Adrenal gland (tissue), 9 donors: ENCODE measurements at regions not wholly inside any gene's neighbourhood (a gene's known extent, or its start where the extent isn't known, plus 50 kb on each side); places are given as distances from the start of the nearest gene placed in this dataset.

ENCODE experiments used
- DNase-seq, 7 donors: peaks; one replicate each; pipeline ENCODE4 v3.0.0-alpha.2; 2019 to 2020
- H3K27ac ChIP-seq, 5 donors: fragments of 200-600 bp; sonication (generic) in 4 of 5; 1 replicate in 3 of 5; 2 replicates in 2 of 5; pipeline versions ENCODE4 v1.5.1 to v1.8.0; 2016 to 2020; ENCODE audit warnings: mild to moderate bottlenecking in 1 of 5
- H3K27me3 ChIP-seq: fragments of 200-600 bp; 2 replicates; pipeline ENCODE4 v1.8.0; 2021
- H3K36me3 ChIP-seq, 2 donors: fragments of 200-600 bp; replicated peaks in 1 of 2; 1 replicate in 1 of 2; 2 replicates in 1 of 2; pipeline versions ENCODE4 v1.5.1 to v1.8.0; 2018 to 2022
- H3K4me1 ChIP-seq, 2 donors: fragments of 200-600 bp; replicated peaks in 1 of 2; 1 replicate in 1 of 2; 2 replicates in 1 of 2; pipeline versions ENCODE4 v1.5.1 to v1.8.0; 2018 to 2021
- H3K4me3 ChIP-seq, 4 donors: fragments of 200-600 bp; sonication (generic) in 3 of 4; one replicate each; pipeline ENCODE4 v1.5.1; 2016 to 2018
- H3K9me3 ChIP-seq, 3 donors: fragments of 200-600 bp; sonication (generic) in 1 of 3; replicated peaks in 1 of 3; 1 replicate in 2 of 3; 2 replicates in 1 of 3; pipeline versions ENCODE4 v1.5.1 to v1.8.0; 2016 to 2021
- CTCF ChIP-seq, 6 experiments: fragments of 450-650 bp in 4 of 6; fragments of 200-600 bp in 2 of 6; sonication (generic) in 1 of 6; IDR thresholded peaks; 1 replicate in 5 of 6; 2 replicates in 1 of 6; pipeline versions ENCODE4 v1.5.1 to v1.8.0; 2016 to 2021; ENCODE audit warnings: antibody characterized with exemption in 6 of 6, mild to moderate bottlenecking in 2 of 6, moderate library complexity in 1 of 6
- POLR2A ChIP-seq, 2 donors: fragments of 450-650 bp; IDR thresholded peaks; one replicate each; pipeline ENCODE4 v1.6.1; 2017; ENCODE audit warnings: antibody characterized with exemption in 2 of 2, mild to moderate bottlenecking in 2 of 2, moderate library complexity in 1 of 2
- WGBS, 4 donors: extraction: QIAGEN DNeasy Blood & Tissue Kit in 2 of 4; methylation state at CpG; one replicate each; pipeline versions ENCODE4 v1.1.5 to v1.1.7; 2013 to 2017; 5-methylcytosine and 5-hydroxymethylcytosine counted together
- intact Hi-C, 2 donors: fragments of 100-400 bp; cut with DNase I; formaldehyde crosslinking; loops; one replicate each; pipeline versions ENCODE4 v1.14.1 to v1.15.0; 2022 to 2023
- donor health status: healthy with polysubstance abuse.
- donor health status: Bipolar disorder and iron deficiency.
- donor health status: DM: yes; HTN: yes; CAD: no.
- donor health status: DM: no; HTN: no; CAD: no.
- donor health status: DM: no; HTN: no; CAD: no.

- H3K4me1 ChIP-seq: no peaks in the 10 kb centered on the region
- no peak overlapping the region for H3K27ac ChIP-seq
- WGBS, 4 donors: 79 to 91% (median 83%) methylated on average over 4 of the region's 4 CpGs
- no peak overlapping the region for H3K4me3 ChIP-seq
- no peaks in the 10 kb centered on the region for H3K36me3 ChIP-seq
- TF ChIP-seq CTCF (IDR thresholded peaks at IDR 0.05): no peak
- no peak for TF ChIP-seq POLR2A (IDR thresholded peaks at IDR 0.05)
- DNase-seq: no peak
- no peaks in the 10 kb centered on the region for H3K9me3 ChIP-seq
- intact Hi-C loops: no loop called here
- H3K27me3 ChIP-seq: no peaks in the 10 kb centered on the region
These were observed 1186.8 kb downstream of the DTWD2 start for GRCh38 chr5:117801583-117801982.

- H3K4me3 ChIP-seq: no peak overlapping the region
- TF ChIP-seq CTCF (IDR thresholded peaks at IDR 0.05): no peak
- no peak for TF ChIP-seq POLR2A (IDR thresholded peaks at IDR 0.05)
- H3K4me1 ChIP-seq: no peaks in the 10 kb centered on the region
- no peaks in the 10 kb centered on the region for H3K9me3 ChIP-seq
- no peaks in the 10 kb centered on the region for H3K27me3 ChIP-seq
- H3K27ac ChIP-seq: no peak overlapping the region
- DNase-seq: no peak
- intact Hi-C loops: no loop called here
- H3K36me3 ChIP-seq: no peaks in the 10 kb centered on the region
These were observed 1188.1 kb downstream of the DTWD2 start for GRCh38 chr5:117800261-117800660.

DNA sequence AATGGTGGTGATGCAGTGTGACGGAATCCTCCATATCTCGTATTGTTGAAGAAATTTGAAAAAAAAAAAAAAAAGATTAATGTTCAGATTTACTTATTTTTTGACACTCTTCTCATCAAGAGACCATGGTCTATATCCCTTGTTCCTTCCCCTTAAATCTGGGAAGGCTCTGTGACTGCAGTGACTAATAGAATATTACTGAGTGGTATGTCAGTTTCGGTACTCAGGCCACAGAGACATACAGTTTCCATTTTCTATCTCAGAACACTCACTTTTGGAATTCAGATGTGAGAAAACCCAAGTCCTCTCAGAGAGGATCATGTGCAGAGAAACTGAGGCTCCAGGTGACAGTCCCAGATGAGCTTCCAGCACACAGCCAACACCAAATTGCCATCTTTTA is 1193.5 kb downstream of the DTWD2 start:
- no peak overlapping the region for H3K4me3 ChIP-seq
- WGBS, 4 donors: 82 to 93% (median 86%) methylated on average over 3 of the region's 3 CpGs
- no peaks in the 10 kb centered on the region for H3K9me3 ChIP-seq
- H3K27ac ChIP-seq: no peak overlapping the region
- no peaks in the 10 kb centered on the region for H3K4me1 ChIP-seq
- intact Hi-C loops: no loop called here
- no peak for DNase-seq
- H3K36me3 ChIP-seq: no peaks in the 10 kb centered on the region
- TF ChIP-seq CTCF (IDR thresholded peaks at IDR 0.05): no peak
- no peak for TF ChIP-seq POLR2A (IDR thresholded peaks at IDR 0.05)
- H3K27me3 ChIP-seq: no peaks in the 10 kb centered on the region

DNA sequence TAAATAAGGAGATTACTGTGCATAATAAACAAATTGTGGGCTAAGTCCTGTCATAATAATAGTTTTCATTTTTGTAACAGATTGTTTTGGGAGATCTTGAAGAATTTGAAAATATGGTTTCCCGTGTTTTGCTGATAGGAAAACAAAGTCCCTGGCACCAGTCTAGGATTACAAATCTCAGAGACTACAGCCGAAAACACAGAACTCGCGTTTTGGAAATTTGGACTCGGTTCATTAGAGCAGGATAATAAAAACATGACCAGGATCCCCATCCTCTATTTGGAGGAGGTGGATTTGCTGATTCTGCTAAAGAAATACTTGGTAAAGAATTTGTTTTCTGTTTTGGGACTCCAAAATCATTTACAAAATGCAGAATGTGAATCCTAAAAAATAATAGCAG is 1194.4 kb downstream of the DTWD2 start:
- no peak for DNase-seq
- Histone ChIP-seq H3K4me1 (no peaks in the 10 kb centered on the region), H3K27ac (no peak overlapping the region), H3K9me3 (no peaks in the 10 kb centered on the region), H3K36me3 (no peaks in the 10 kb centered on the region), H3K4me3 (no peak overlapping the region), H3K27me3 (no peaks in the 10 kb centered on the region)
- 50 to 68% (median 57%) methylated on average over 5 of the region's 5 CpGs for WGBS, 4 donors
- TF ChIP-seq POLR2A (IDR thresholded peaks at IDR 0.05): no peak
- TF ChIP-seq CTCF (IDR thresholded peaks at IDR 0.05): no peak
- intact Hi-C loops: no loop called here
